GM23248 (cell line): ENCODE measurements at regions not wholly inside any gene's neighbourhood (a gene's known extent, or its start where the extent isn't known, plus 50 kb on each side); places are given as distances from the start of the nearest gene placed in this dataset.

Experiments used
- DNase-seq: peaks from one replicate; pipeline ENCODE4 v3.0.0-alpha.2; 2015
- H2AFZ ChIP-seq: fragments of 200-600 bp; sonication (generic); 2 replicates; pipeline ENCODE4 v1.6.1; 2016; ENCODE audit warnings: antibody characterized with exemption
- H3F3A ChIP-seq: fragments of 200-600 bp; sonication (generic); 2 replicates; pipeline ENCODE4 v1.6.1; 2016; ENCODE audit warnings: mild to moderate bottlenecking, antibody characterized with exemption, mixed run types; ENCODE audit not compliant: insufficient read depth
- H3K27ac ChIP-seq: fragments of 200-600 bp; sonication (generic); 2 replicates; pipeline ENCODE4 v1.5.1; 2016; ENCODE audit warnings: mild to moderate bottlenecking
- H3K27me3 ChIP-seq: fragments of 200-600 bp; sonication (generic); replicated peaks from 2 replicates; pipeline ENCODE4 v1.6.1; 2016; ENCODE audit warnings: mild to moderate bottlenecking; ENCODE audit not compliant: insufficient read depth
- H3K36me3 ChIP-seq: fragments of 200-600 bp; sonication (generic); 2 replicates; pipeline ENCODE4 v1.6.1; 2016; ENCODE audit warnings: low read depth, mild to moderate bottlenecking
- H3K4me1 ChIP-seq: fragments of 200-600 bp; sonication (generic); 2 replicates; pipeline ENCODE4 v1.6.1; 2016; ENCODE audit warnings: mild to moderate bottlenecking; ENCODE audit not compliant: insufficient read depth
- H3K4me2 ChIP-seq: fragments of 200-600 bp; sonication (generic); one replicate; pipeline ENCODE4 v1.6.1; 2016; ENCODE audit warnings: mild to moderate bottlenecking; ENCODE audit not compliant: unreplicated experiment
- H3K4me3 ChIP-seq: fragments of 200-600 bp; sonication (generic); 2 replicates; pipeline ENCODE4 v1.5.1; 2016; ENCODE audit warnings: mild to moderate bottlenecking
- H3K79me2 ChIP-seq: fragments of 200-600 bp; sonication (generic); 2 replicates; pipeline ENCODE4 v1.6.1; 2016; ENCODE audit warnings: mild to moderate bottlenecking; ENCODE audit not compliant: insufficient read depth
- H3K9ac ChIP-seq: fragments of 200-600 bp; sonication (generic); 2 replicates; pipeline ENCODE4 v1.6.1; 2016; ENCODE audit warnings: mild to moderate bottlenecking
- H3K9me2 ChIP-seq: fragments of 200-600 bp; sonication (generic); 2 replicates; pipeline ENCODE4 v1.6.1; 2016; ENCODE audit warnings: mixed run types, mild to moderate bottlenecking, moderate library complexity; ENCODE audit not compliant: insufficient read depth
- H3K9me3 ChIP-seq: fragments of 200-600 bp; sonication (generic); one replicate; pipeline ENCODE4 v1.6.1; 2017; ENCODE audit warnings: low read depth
- H4K20me1 ChIP-seq: fragments of 200-600 bp; sonication (generic); 2 replicates; pipeline ENCODE4 v1.6.0; 2016; ENCODE audit not compliant: insufficient read depth
- EZH2 ChIP-seq: fragments of 200-600 bp; sonication (generic); IDR thresholded peaks from 2 replicates; pipeline ENCODE4 v1.6.1; 2018; ENCODE audit warnings: antibody characterized with exemption, mild to moderate bottlenecking; ENCODE audit not compliant: insufficient read depth, poor library complexity, severe bottlenecking
- EZH2phosphoT487 ChIP-seq: fragments of 200-600 bp; sonication (generic); IDR thresholded peaks from 2 replicates; pipeline ENCODE4 v1.6.1; 2018; ENCODE audit warnings: antibody characterized with exemption, moderate library complexity, mild to moderate bottlenecking, low read depth; ENCODE audit not compliant: insufficient read depth
- WGBS, 2 experiments: methylation state at CpG; one replicate each; pipeline ENCODE4 v1.1.6; 2015 to 2017; ENCODE audit warnings: low lambda C conversion rate in 2 of 2, low coverage in 1 of 2; ENCODE audit errors: missing lambda C conversion rate in 2 of 2; 5-methylcytosine and 5-hydroxymethylcytosine counted together
- in situ Hi-C: fragments of 300-500 bp; cut with MboI; formaldehyde crosslinking; loops from 2 replicates; pipeline ENCODE4 v1.15.0; 2020

DNA sequence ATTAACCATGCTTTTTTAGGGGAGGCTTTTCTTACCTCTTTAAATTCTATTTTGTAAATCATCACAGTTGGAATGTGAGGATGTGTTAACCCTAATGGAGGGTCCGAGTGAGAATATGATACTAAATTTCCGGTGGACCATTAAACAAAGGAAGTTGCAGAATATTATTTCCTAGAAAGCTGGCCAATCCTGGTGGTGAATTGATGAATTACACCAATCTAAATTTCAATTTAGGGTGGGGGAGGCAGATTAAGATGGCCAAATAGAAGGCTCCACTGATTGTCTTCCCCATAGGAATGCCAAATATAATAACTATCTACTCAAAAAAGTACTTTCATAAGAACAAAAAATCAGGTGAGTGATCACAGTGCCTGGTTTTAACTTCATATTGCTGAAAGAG lies 1045.6 kb downstream of the GLUD2 start:
- in situ Hi-C loops, result no loop called here

DNA sequence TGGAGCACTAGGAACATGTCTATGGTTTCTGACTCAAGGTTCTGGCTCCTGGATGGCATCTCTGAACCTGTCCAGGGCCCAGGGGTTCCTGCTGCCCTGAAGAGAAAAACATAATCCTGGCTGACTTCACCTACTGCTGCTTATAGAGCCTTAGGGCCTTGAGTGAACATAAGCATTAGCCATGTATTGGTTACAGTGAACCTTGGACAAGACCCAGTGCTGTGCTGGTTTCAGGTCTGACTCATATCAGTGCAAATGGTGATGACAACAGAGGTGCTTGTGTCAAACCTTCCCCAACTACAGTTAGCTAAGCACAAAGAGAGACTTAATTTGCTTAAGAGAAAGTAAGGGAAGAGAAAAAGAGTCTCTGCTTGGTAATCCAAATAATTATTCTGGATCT lies 1047.2 kb downstream of the GLUD2 start:
- DNase-seq, result peak; percentile 30
- Histone ChIP-seq H3K4me1 (no peaks in the 10 kb centered on the region), H3F3A (no peaks in the 10 kb centered on the region), H3K9ac (no peak overlapping the region), H3K4me3 (no peak overlapping the region), H3K9me3 (no peaks in the 10 kb centered on the region), H3K36me3 (no peaks in the 10 kb centered on the region), H4K20me1 (no peaks in the 10 kb centered on the region), H3K27me3 (no peaks in the 10 kb centered on the region), H3K9me2 (no peaks in the 10 kb centered on the region), H3K79me2 (no peaks in the 10 kb centered on the region), H3K27ac (no peak overlapping the region), H2AFZ (no peak overlapping the region), H3K4me2 (no peak overlapping the region)
- in situ Hi-C loops, result no loop called here
- TF ChIP-seq EZH2 (no peak), EZH2phosphoT487 (no peak)

More for the DNA sequence above, 1045.6 kb downstream of the GLUD2 start:
- WGBS, 2 experiments, result 32 to 38% methylated on average over 2 of the region's 2 CpGs
- H3K4me3 ChIP-seq, result no peak overlapping the region
- H3K9ac ChIP-seq, result no peak overlapping the region
- no peaks in the 10 kb centered on the region for H3K79me2 ChIP-seq
- H4K20me1 ChIP-seq, result no peaks in the 10 kb centered on the region
- no peak overlapping the region for H3K27ac ChIP-seq
- no peaks in the 10 kb centered on the region for H3K27me3 ChIP-seq
- TF ChIP-seq EZH2phosphoT487 (no peak), EZH2 (no peak)
- no peaks in the 10 kb centered on the region for H3F3A ChIP-seq
- no peaks in the 10 kb centered on the region for H3K36me3 ChIP-seq
- H3K9me2 ChIP-seq, result no peaks in the 10 kb centered on the region
- H2AFZ ChIP-seq, result no peak overlapping the region
- no peaks in the 10 kb centered on the region for H3K9me3 ChIP-seq
- DNase-seq, result no peak
- no peaks in the 10 kb centered on the region for H3K4me1 ChIP-seq
- no peak overlapping the region for H3K4me2 ChIP-seq

- no peak for TF ChIP-seq EZH2phosphoT487
- TF ChIP-seq EZH2, result no peak
- in situ Hi-C loops, result no loop called here
- no peak overlapping the region for H2AFZ ChIP-seq
- H3K9me2 ChIP-seq, result no peaks in the 10 kb centered on the region
- no peak for DNase-seq
- H3K27me3 ChIP-seq, result no peaks in the 10 kb centered on the region
- H3K4me1 ChIP-seq, result no peaks in the 10 kb centered on the region
- H3K9ac ChIP-seq, result no peak overlapping the region
- 50 to 62% methylated on average over 3 of the region's 3 CpGs for WGBS, 2 experiments
- H3K27ac ChIP-seq, result no peak overlapping the region
- H3K4me3 ChIP-seq, result no peak overlapping the region
- H3F3A ChIP-seq, result no peaks in the 10 kb centered on the region
- no peaks in the 10 kb centered on the region for H3K9me3 ChIP-seq
- H3K79me2 ChIP-seq, result no peaks in the 10 kb centered on the region
- no peaks in the 10 kb centered on the region for H4K20me1 ChIP-seq
- no peaks in the 10 kb centered on the region for H3K36me3 ChIP-seq
- no peak overlapping the region for H3K4me2 ChIP-seq
Observed at GRCh38 chrX:122113376-122113775, 1066.0 kb downstream of the GLUD2 start.

GRCh38 chrX:122113896-122114295 lies 1066.5 kb downstream of the GLUD2 start:
- in situ Hi-C loops, result no loop called here
- H3K4me2 ChIP-seq, result no peak overlapping the region
- WGBS, 2 experiments, result 45 to 56% methylated on average over 4 of the region's 4 CpGs

GRCh38 chrX:122115604-122116003 lies 1068.2 kb downstream of the GLUD2 start:
- Histone ChIP-seq H3K9me2 (no peaks in the 10 kb centered on the region), H3K9me3 (no peaks in the 10 kb centered on the region), H4K20me1 (no peaks in the 10 kb centered on the region), H3K4me1 (no peaks in the 10 kb centered on the region), H3K27ac (no peak overlapping the region), H3K79me2 (no peaks in the 10 kb centered on the region), H3K36me3 (no peaks in the 10 kb centered on the region), H2AFZ (no peak overlapping the region), H3F3A (no peaks in the 10 kb centered on the region), H3K4me2 (no peak overlapping the region), H3K27me3 (no peaks in the 10 kb centered on the region), H3K4me3 (no peak overlapping the region), H3K9ac (no peak overlapping the region)
- no peak for DNase-seq
- in situ Hi-C loops, result no loop called here
- WGBS, 2 experiments, result 30 to 38% methylated on average over 6 of the region's 6 CpGs
- no peak for TF ChIP-seq EZH2phosphoT487
- TF ChIP-seq EZH2, result no peak

More at GRCh38 chrX:122113896-122114295, 1066.5 kb downstream of the GLUD2 start:
- Histone ChIP-seq H3K4me3 (no peak overlapping the region), H3K4me1 (no peaks in the 10 kb centered on the region), H2AFZ (no peak overlapping the region), H3K27me3 (no peaks in the 10 kb centered on the region), H3K27ac (no peak overlapping the region), H3K9me2 (no peaks in the 10 kb centered on the region), H3K36me3 (no peaks in the 10 kb centered on the region), H3K9ac (no peak overlapping the region), H3K79me2 (no peaks in the 10 kb centered on the region), H4K20me1 (no peaks in the 10 kb centered on the region), H3F3A (no peaks in the 10 kb centered on the region), H3K9me3 (no peaks in the 10 kb centered on the region)
- no peak for DNase-seq
- TF ChIP-seq EZH2phosphoT487 (no peak), EZH2 (no peak)
